ENCODE measurements at regions not wholly inside any gene's neighbourhood (a gene's known extent, or its start where the extent isn't known, plus 50 kb on each side); places are given as distances from the start of the nearest gene placed in this dataset.

DNA sequence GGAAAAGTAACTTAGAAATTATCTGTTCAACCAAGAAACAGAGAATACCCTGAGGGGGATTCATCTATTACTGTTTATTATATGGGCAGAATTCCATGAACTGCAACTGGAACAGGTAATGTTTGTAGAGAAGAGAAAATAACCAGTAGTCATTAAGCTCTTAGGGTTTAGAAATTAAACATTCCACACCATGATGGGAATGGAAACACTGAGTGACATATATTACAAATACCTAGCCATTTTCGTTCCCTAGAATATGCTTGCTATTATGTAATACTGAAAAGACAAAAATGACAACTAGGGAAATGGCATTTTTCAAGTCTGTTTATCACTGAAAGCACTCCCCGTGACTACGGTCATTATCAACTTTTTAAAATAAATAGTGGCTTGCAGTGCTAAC, 1007.4 kb downstream of the GATA3 start:
- FAIRE-seq (no peak), DNase-seq (ENCODE audit: low read depth, low spot score) (no peak)
- no peaks in the 10 kb centered on the region for H3K79me2 ChIP-seq (ENCODE audit: control insufficient read depth, insufficient read depth, low read length)
- no peak overlapping the region for H3K27ac ChIP-seq (ENCODE audit: control insufficient read depth, insufficient read depth, low read length)
- H3K4me3 ChIP-seq (ENCODE audit: control insufficient read depth in 2 of 3, extremely low read depth in 1 of 3, insufficient read depth in 2 of 3, low read depth in 1 of 3, low read length in 3 of 3), result no peak overlapping the region
- no peak overlapping the region for H3K4me2 ChIP-seq (ENCODE audit: control insufficient read depth, extremely low read depth, insufficient read depth, low read depth, low read length)
- TF ChIP-seq EZH2 (IDR thresholded peaks at IDR 0.05; ENCODE audit: low read length), result no peak
- no peak for TF ChIP-seq CTCF (optimal IDR thresholded peaks at IDR 0.05 in 1 of 3, IDR thresholded peaks at IDR 0.05 in 1 of 3, conservative IDR thresholded peaks at IDR 0.05 in 1 of 3; ENCODE audit: extremely low read depth in 1 of 3, insufficient read depth in 2 of 3, low read length in 3 of 3)
- H3K9me3 ChIP-seq (ENCODE audit: control insufficient read depth, low read depth, low read length), result no peaks in the 10 kb centered on the region
- no peaks in the 10 kb centered on the region for H3K36me3 ChIP-seq (ENCODE audit: control insufficient read depth in 2 of 2, extremely low read depth in 1 of 2, insufficient read depth in 2 of 2, low read length in 2 of 2)
- H4K20me1 ChIP-seq (ENCODE audit: control insufficient read depth, extremely low read depth, insufficient read depth, low read length), result no peaks in the 10 kb centered on the region
- dilution Hi-C loops (cut with MboI; ENCODE audit: extremely low pct_ligation_motif_present, low sequenced_read_pairs), result no loop called here
- H2AFZ ChIP-seq (ENCODE audit: control insufficient read depth, low read length), result no peak overlapping the region
- no peak overlapping the region for H3K9ac ChIP-seq (ENCODE audit: control insufficient read depth, extremely low read depth, insufficient read depth, low read length)
- peaks cover 6% of the 10 kb centered on the region for H3K4me1 ChIP-seq (ENCODE audit: control insufficient read depth, extremely low read depth, insufficient read depth, low read length)
- H3K27me3 ChIP-seq (ENCODE audit: control insufficient read depth, extremely low read depth, insufficient read depth, low read length), result no peaks in the 10 kb centered on the region
- no peaks in the 10 kb centered on the region for H3K9me1 ChIP-seq (ENCODE audit: control insufficient read depth, extremely low read depth, insufficient read depth, low read length)

DNA sequence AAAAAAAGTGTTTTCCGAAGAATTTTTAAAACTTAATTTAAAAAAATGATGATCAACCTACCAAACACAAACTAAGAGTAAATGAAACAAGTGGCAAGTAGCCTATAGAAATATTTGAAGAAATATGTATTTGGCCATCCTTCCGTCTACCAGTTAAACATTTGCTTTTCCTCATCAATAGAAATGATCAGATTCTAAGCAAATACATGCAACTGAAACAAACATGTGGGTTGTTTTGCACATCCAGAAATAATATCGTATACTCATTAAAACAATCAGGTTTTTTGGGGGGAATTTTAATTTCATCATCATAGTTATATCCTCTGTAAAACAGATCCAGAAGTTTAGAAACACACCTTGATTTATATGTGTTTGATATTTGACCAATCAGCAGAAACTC, 1011.7 kb downstream of the GATA3 start:
- TF ChIP-seq CTCF (optimal IDR thresholded peaks at IDR 0.05 in 1 of 3, IDR thresholded peaks at IDR 0.05 in 1 of 3, conservative IDR thresholded peaks at IDR 0.05 in 1 of 3; ENCODE audit: extremely low read depth in 1 of 3, insufficient read depth in 2 of 3, low read length in 3 of 3), result no peak
- no peak for TF ChIP-seq EZH2 (IDR thresholded peaks at IDR 0.05; ENCODE audit: low read length)
- Histone ChIP-seq H3K9me1 (ENCODE audit: control insufficient read depth, extremely low read depth, insufficient read depth, low read length) (no peaks in the 10 kb centered on the region), H3K9me3 (ENCODE audit: control insufficient read depth, low read depth, low read length) (no peaks in the 10 kb centered on the region), H3K27me3 (ENCODE audit: control insufficient read depth, extremely low read depth, insufficient read depth, low read length) (no peaks in the 10 kb centered on the region), H3K4me2 (ENCODE audit: control insufficient read depth, extremely low read depth, insufficient read depth, low read depth, low read length) (no peak overlapping the region), H2AFZ (ENCODE audit: control insufficient read depth, low read length) (no peak overlapping the region), H3K36me3 (ENCODE audit: control insufficient read depth in 2 of 2, extremely low read depth in 1 of 2, insufficient read depth in 2 of 2, low read length in 2 of 2) (no peaks in the 10 kb centered on the region), H3K9ac (ENCODE audit: control insufficient read depth, extremely low read depth, insufficient read depth, low read length) (no peak overlapping the region), H3K27ac (ENCODE audit: control insufficient read depth, insufficient read depth, low read length) (no peak overlapping the region), H3K79me2 (ENCODE audit: control insufficient read depth, insufficient read depth, low read length) (no peaks in the 10 kb centered on the region), H4K20me1 (ENCODE audit: control insufficient read depth, extremely low read depth, insufficient read depth, low read length) (no peaks in the 10 kb centered on the region), H3K4me1 (ENCODE audit: control insufficient read depth, extremely low read depth, insufficient read depth, low read length) (peaks cover 10% of the 10 kb centered on the region), H3K4me3 (ENCODE audit: control insufficient read depth in 2 of 3, extremely low read depth in 1 of 3, insufficient read depth in 2 of 3, low read depth in 1 of 3, low read length in 3 of 3) (no peak overlapping the region)
- DNase-seq (ENCODE audit: low read depth, low spot score), result no peak
- no peak for FAIRE-seq
- dilution Hi-C loops (cut with MboI; ENCODE audit: extremely low pct_ligation_motif_present, low sequenced_read_pairs), result no loop called here
